Activated CD4-positive, alpha-beta memory T cell treated with anti-CD3 and anti-CD28 coated beads for 36 hours (primary cell): ENCODE measurements at regions not wholly inside any gene's neighbourhood (a gene's known extent, or its start where the extent isn't known, plus 50 kb on each side); places are given as distances from the start of the nearest gene placed in this dataset.

ENCODE experiments used
- CTCF ChIA-PET: fragments of 350-600 bp; sonication (Branson Sonifier 250); formaldehyde crosslinking; loops from one replicate; lab custom pipeline; 2021; ENCODE audit warnings: antibody characterized with exemption, inconsistent platforms; lab: Charles Lee
- POLR2A ChIA-PET: fragments of 350-600 bp; sonication (Branson Sonifier 250); formaldehyde crosslinking; loops from one replicate; lab custom pipeline; 2021; ENCODE audit warnings: antibody characterized with exemption; lab: Charles Lee
- DNase-seq: peaks from one replicate; pipeline ENCODE4 v3.0.0-alpha.2; 2020
- H3K27ac Mint-ChIP-seq: one replicate; pipeline ENCODE4 v1.8.0; 2021; ENCODE audit warnings: mixed read lengths
- H3K27me3 Mint-ChIP-seq: one replicate; pipeline ENCODE4 v1.8.0; 2021; ENCODE audit warnings: mixed read lengths
- H3K36me3 Mint-ChIP-seq: one replicate; pipeline ENCODE4 v1.8.0; 2021; ENCODE audit warnings: mixed read lengths
- H3K4me1 Mint-ChIP-seq: one replicate; pipeline ENCODE4 v1.8.0; 2021; ENCODE audit warnings: low read depth, mixed read lengths
- H3K4me3 Mint-ChIP-seq: one replicate; pipeline ENCODE4 v1.8.0; 2021; ENCODE audit warnings: mild to moderate bottlenecking, mixed read lengths
- H3K9me3 Mint-ChIP-seq: one replicate; pipeline ENCODE4 v1.8.0; 2021; ENCODE audit warnings: mixed read lengths
- intact Hi-C: fragments of 100-400 bp; cut with micrococcal nuclease; formaldehyde crosslinking; loops from one replicate; pipeline ENCODE4 v1.15.1; 2023

GRCh38 chr4:43251841-43252240, 359.3 kb downstream of the GRXCR1 start:
- H3K4me3 Mint-ChIP-seq: no peak overlapping the region
- no peaks in the 10 kb centered on the region for H3K36me3 Mint-ChIP-seq
- POLR2A ChIA-PET: no interaction called here
- H3K27me3 Mint-ChIP-seq: no peaks in the 10 kb centered on the region
- DNase-seq: no peak
- H3K27ac Mint-ChIP-seq: no peak overlapping the region
- CTCF ChIA-PET: no interaction called here
- peaks cover 7% of the 10 kb centered on the region for H3K9me3 Mint-ChIP-seq
- no peaks in the 10 kb centered on the region for H3K4me1 Mint-ChIP-seq
- intact Hi-C loops: no loop called here

DNA sequence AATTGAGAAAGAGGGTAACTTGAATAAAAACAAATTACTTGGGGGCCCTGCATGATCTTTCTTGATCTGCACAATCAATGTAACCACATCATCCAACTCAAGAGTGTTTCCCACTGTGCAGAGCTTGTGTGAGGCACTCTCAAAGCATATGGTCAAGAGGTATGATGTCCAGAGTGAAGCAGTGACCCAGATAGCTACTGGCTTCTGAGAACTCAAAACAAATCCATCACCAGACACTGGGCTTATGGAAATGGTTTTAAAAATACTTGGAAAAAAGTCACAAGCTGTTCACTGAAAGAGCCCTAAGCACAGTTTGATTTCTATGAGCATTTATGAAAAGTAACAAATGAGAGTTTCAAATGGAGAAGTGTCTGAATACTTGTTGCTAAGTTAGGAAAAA, 361.0 kb downstream of the GRXCR1 start:
- ChIA-PET CTCF (no interaction called here), POLR2A (no interaction called here)
- Mint-ChIP-seq H3K36me3 (no peaks in the 10 kb centered on the region), H3K4me3 (no peak overlapping the region), H3K9me3 (peaks cover 11% of the 10 kb centered on the region), H3K27ac (no peak overlapping the region), H3K27me3 (no peaks in the 10 kb centered on the region), H3K4me1 (no peaks in the 10 kb centered on the region)
- intact Hi-C loops: no loop called here
- no peak for DNase-seq

GRCh38 chr4:43264730-43265129, 372.2 kb downstream of the GRXCR1 start:
- Mint-ChIP-seq H3K27me3 (no peaks in the 10 kb centered on the region), H3K9me3 (peaks cover 27% of the 10 kb centered on the region), H3K4me1 (no peaks in the 10 kb centered on the region), H3K4me3 (no peak overlapping the region), H3K27ac (no peak overlapping the region), H3K36me3 (no peaks in the 10 kb centered on the region)
- CTCF ChIA-PET: no interaction called here
- POLR2A ChIA-PET: no interaction called here
- no peak for DNase-seq
- intact Hi-C loops: no loop called here

- Mint-ChIP-seq H3K27me3 (no peaks in the 10 kb centered on the region), H3K9me3 (peaks cover 13% of the 10 kb centered on the region), H3K4me1 (no peaks in the 10 kb centered on the region), H3K27ac (no peak overlapping the region), H3K36me3 (no peaks in the 10 kb centered on the region), H3K4me3 (no peak overlapping the region)
- CTCF ChIA-PET: no interaction called here
- intact Hi-C loops: no loop called here
- POLR2A ChIA-PET: no interaction called here
- DNase-seq: no peak
Measured at GRCh38 chr4:43271946-43272345, 379.4 kb downstream of the GRXCR1 start.

DNA sequence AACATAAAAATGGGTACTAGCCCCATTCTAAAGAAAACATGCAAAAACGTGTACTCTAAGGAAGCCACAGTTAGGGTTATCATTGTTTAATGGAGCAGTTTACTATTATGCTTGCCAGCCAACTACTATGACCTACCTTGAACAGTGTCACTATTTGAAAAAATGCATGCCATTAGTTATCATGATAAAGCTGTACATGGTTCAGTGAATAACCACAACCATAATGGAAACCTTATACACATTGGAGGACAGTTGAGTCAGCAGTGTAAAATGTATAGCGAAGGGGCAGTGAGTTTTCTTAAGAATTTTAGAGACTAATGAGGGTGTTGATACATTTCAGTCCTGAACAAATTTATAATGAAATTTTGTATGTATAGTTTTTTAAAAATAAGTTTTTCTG, 381.9 kb downstream of the GRXCR1 start:
- Mint-ChIP-seq H3K4me1 (no peaks in the 10 kb centered on the region), H3K9me3 (peaks cover 9% of the 10 kb centered on the region), H3K4me3 (no peak overlapping the region), H3K27me3 (no peaks in the 10 kb centered on the region), H3K36me3 (no peaks in the 10 kb centered on the region), H3K27ac (no peak overlapping the region)
- ChIA-PET POLR2A (no interaction called here), CTCF (no interaction called here)
- DNase-seq: no peak
- intact Hi-C loops: no loop called here

GRCh38 chr4:43275779-43276178, 383.3 kb downstream of the GRXCR1 start:
- Mint-ChIP-seq H3K27ac (no peak overlapping the region), H3K36me3 (no peaks in the 10 kb centered on the region), H3K4me1 (no peaks in the 10 kb centered on the region), H3K9me3 (peaks cover 13% of the 10 kb centered on the region), H3K4me3 (no peak overlapping the region), H3K27me3 (no peaks in the 10 kb centered on the region)
- intact Hi-C loops: no loop called here
- no peak for DNase-seq
- ChIA-PET CTCF (no interaction called here), POLR2A (no interaction called here)

DNA sequence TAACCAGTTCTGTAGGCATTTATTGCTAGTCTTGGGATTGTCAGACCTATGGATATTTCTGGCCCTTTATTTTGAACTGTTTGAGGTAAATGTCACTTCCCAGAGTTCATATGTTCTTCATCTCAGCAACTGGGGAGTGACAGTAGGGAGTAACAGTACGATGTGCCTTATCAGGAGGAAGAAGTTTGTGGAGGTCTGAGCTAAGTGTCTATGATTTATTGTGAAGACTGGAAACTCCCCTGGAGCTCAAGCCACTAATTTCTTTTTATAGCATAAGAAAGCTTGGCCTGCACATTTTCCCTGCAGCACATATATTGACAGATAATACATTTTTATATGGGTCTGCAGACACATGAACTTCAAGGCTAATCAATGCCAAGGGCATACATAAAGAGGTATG, 383.8 kb downstream of the GRXCR1 start:
- Mint-ChIP-seq H3K27ac (no peak overlapping the region), H3K36me3 (no peaks in the 10 kb centered on the region), H3K4me1 (no peaks in the 10 kb centered on the region), H3K4me3 (no peak overlapping the region), H3K27me3 (no peaks in the 10 kb centered on the region), H3K9me3 (peaks cover 11% of the 10 kb centered on the region)
- intact Hi-C loops: no loop called here
- CTCF ChIA-PET: no interaction called here
- POLR2A ChIA-PET: no interaction called here
- no peak for DNase-seq

- H3K4me1 Mint-ChIP-seq: no peaks in the 10 kb centered on the region
- H3K36me3 Mint-ChIP-seq: no peaks in the 10 kb centered on the region
- H3K27me3 Mint-ChIP-seq: no peaks in the 10 kb centered on the region
- no peak overlapping the region for H3K4me3 Mint-ChIP-seq
- ChIA-PET CTCF (no interaction called here), POLR2A (no interaction called here)
- H3K9me3 Mint-ChIP-seq: peaks cover 11% of the 10 kb centered on the region
- intact Hi-C loops: no loop called here
- H3K27ac Mint-ChIP-seq: no peak overlapping the region
- DNase-seq: no peak
Measured at GRCh38 chr4:43277003-43277402, 384.5 kb downstream of the GRXCR1 start.

- no peak overlapping the region for H3K4me3 Mint-ChIP-seq
- no peaks in the 10 kb centered on the region for H3K4me1 Mint-ChIP-seq
- no peak overlapping the region for H3K27ac Mint-ChIP-seq
- peaks cover 10% of the 10 kb centered on the region for H3K9me3 Mint-ChIP-seq
- intact Hi-C loops: no loop called here
- ChIA-PET CTCF (interaction anchor here (0.6 kb wide), 1 partner anchor 1733 kb away, joined by 3 read pairs; no protein-coding TSS in a partner anchor), POLR2A (no interaction called here)
- no peaks in the 10 kb centered on the region for H3K36me3 Mint-ChIP-seq
- H3K27me3 Mint-ChIP-seq: no peaks in the 10 kb centered on the region
- no peak for DNase-seq
Measured at GRCh38 chr4:43282534-43282933, 390.0 kb downstream of the GRXCR1 start.

DNA sequence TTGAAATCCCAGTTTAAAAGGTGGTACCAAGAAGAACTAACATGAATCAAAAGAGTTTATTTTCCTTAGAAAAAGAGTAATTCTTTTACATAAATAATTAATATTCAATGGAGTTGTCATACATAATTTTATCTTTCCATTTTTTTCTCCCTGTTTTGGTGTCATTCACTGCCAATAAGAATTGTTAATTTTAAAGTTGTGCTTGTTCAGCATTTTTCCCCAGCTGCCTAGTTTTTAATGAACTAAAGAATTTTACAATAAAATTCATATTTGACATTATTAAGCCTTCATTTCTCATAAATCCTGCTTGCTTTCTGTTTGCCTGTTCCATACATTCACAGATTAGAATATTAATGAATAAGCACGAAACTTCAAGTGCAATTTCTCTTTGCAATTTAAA, 393.6 kb downstream of the GRXCR1 start:
- Mint-ChIP-seq H3K36me3 (no peaks in the 10 kb centered on the region), H3K4me1 (no peaks in the 10 kb centered on the region), H3K9me3 (peaks cover 6% of the 10 kb centered on the region), H3K27ac (no peak overlapping the region), H3K27me3 (no peaks in the 10 kb centered on the region), H3K4me3 (no peak overlapping the region)
- no peak for DNase-seq
- CTCF ChIA-PET: no interaction called here
- intact Hi-C loops: no loop called here
- POLR2A ChIA-PET: no interaction called here

GRCh38 chr4:43296946-43297528, 404.5 kb downstream of the GRXCR1 start:
- Mint-ChIP-seq H3K4me1 (no peaks in the 10 kb centered on the region), H3K4me3 (no peak overlapping the region), H3K9me3 (peaks cover 8% of the 10 kb centered on the region), H3K36me3 (no peaks in the 10 kb centered on the region), H3K27me3 (no peaks in the 10 kb centered on the region), H3K27ac (no peak overlapping the region)
- POLR2A ChIA-PET: no interaction called here
- CTCF ChIA-PET: no interaction called here
- intact Hi-C loops: no loop called here
- no peak for DNase-seq

- Mint-ChIP-seq H3K27ac (no peak overlapping the region), H3K4me3 (no peak overlapping the region), H3K36me3 (no peaks in the 10 kb centered on the region), H3K27me3 (no peaks in the 10 kb centered on the region), H3K4me1 (no peaks in the 10 kb centered on the region), H3K9me3 (peaks cover 9% of the 10 kb centered on the region)
- intact Hi-C loops: no loop called here
- CTCF ChIA-PET: no interaction called here
- POLR2A ChIA-PET: no interaction called here
- DNase-seq: no peak
Measured at GRCh38 chr4:43316813-43317212, 424.3 kb downstream of the GRXCR1 start.

DNA sequence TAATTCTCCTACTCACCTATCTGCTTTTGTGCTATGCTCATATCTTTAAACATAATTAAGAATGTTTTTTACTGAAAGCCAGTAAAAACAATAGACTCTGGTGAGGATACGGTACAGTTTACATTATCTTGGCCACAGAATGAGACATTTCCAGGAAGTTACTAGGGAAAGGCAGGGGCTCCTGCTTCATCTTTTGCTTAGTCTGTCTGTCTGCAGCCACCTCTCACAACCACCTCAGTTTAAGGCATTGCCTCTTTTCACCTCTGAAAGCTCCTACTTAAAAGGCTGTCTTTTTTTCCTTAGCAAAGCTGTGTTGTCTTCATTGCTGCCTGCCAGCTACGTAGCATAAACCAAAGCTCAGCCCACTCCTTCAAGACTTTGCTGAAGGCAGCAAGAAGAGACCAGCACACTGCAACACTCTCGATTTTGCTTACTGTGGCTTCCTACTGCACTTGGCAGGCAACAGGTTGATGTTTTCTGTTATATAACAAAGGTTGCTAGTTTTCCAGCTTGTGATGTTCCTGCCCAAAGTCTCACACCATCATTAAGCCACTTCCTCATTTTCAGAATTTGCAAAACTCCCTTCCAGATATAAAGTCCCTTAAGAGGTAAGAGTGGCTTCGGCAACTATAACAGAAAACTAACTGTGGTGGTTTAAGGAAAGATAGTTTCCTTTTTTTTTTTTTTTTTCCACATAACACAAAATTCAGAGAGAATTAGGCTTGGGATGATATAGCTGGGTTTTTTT, 432.9 kb downstream of the GRXCR1 start:
- Mint-ChIP-seq H3K27ac (no peak overlapping the region), H3K36me3 (no peaks in the 10 kb centered on the region), H3K4me3 (no peak overlapping the region), H3K27me3 (no peaks in the 10 kb centered on the region), H3K9me3 (peaks cover 7% of the 10 kb centered on the region), H3K4me1 (no peaks in the 10 kb centered on the region)
- intact Hi-C loops: no loop called here
- ChIA-PET POLR2A (no interaction called here), CTCF (no interaction called here)
- DNase-seq: no peak
